ENCODE measurements at regions not wholly inside any gene's neighbourhood (a gene's known extent, or its start where the extent isn't known, plus 50 kb on each side); places are given as distances from the start of the nearest gene placed in this dataset.

- H3K4me1 ChIP-seq, result no peaks in the 10 kb centered on the region
- no peaks in the 10 kb centered on the region for H3K36me3 ChIP-seq
- no peaks in the 10 kb centered on the region for H3K27me3 ChIP-seq
- TF ChIP-seq CTCF (IDR thresholded peaks at IDR 0.05; ENCODE audit: low read depth, low read length), result no peak
- no peak overlapping the region for H3K4me3 ChIP-seq (ENCODE audit: low read depth, low read length)
- DNase-seq, result peak; percentile 16
- H3K9me3 ChIP-seq, result no peaks in the 10 kb centered on the region
These were observed 158.9 kb upstream of the SLC14A2 start for GRCh38 chr18:45456090-45457021.

GRCh38 chr18:45458033-45458432, 157.2 kb upstream of the SLC14A2 start:
- Histone ChIP-seq H3K4me1 (no peaks in the 10 kb centered on the region), H3K4me3 (ENCODE audit: low read depth, low read length) (no peak overlapping the region), H3K9me3 (no peaks in the 10 kb centered on the region), H3K27me3 (no peaks in the 10 kb centered on the region), H3K36me3 (no peaks in the 10 kb centered on the region)
- no peak for DNase-seq
- TF ChIP-seq CTCF (IDR thresholded peaks at IDR 0.05; ENCODE audit: low read depth, low read length), result no peak

- DNase-seq, result no peak
- H3K27me3 ChIP-seq, result no peaks in the 10 kb centered on the region
- H3K9me3 ChIP-seq, result no peaks in the 10 kb centered on the region
- H3K36me3 ChIP-seq, result no peaks in the 10 kb centered on the region
- TF ChIP-seq CTCF (IDR thresholded peaks at IDR 0.05; ENCODE audit: low read depth, low read length), result no peak
- H3K4me3 ChIP-seq (ENCODE audit: low read depth, low read length), result no peak overlapping the region
- H3K4me1 ChIP-seq, result no peaks in the 10 kb centered on the region
These were observed 153.1 kb upstream of the SLC14A2 start for GRCh38 chr18:45462179-45462578.

GRCh38 chr18:45463451-45463850, 151.8 kb upstream of the SLC14A2 start:
- Histone ChIP-seq H3K4me1 (no peaks in the 10 kb centered on the region), H3K36me3 (no peaks in the 10 kb centered on the region), H3K27me3 (no peaks in the 10 kb centered on the region), H3K9me3 (no peaks in the 10 kb centered on the region), H3K4me3 (ENCODE audit: low read depth, low read length) (no peak overlapping the region)
- no peak for DNase-seq
- TF ChIP-seq CTCF (IDR thresholded peaks at IDR 0.05; ENCODE audit: low read depth, low read length), result no peak

- Histone ChIP-seq H3K4me3 (ENCODE audit: low read depth, low read length) (no peak overlapping the region), H3K4me1 (no peaks in the 10 kb centered on the region), H3K36me3 (no peaks in the 10 kb centered on the region), H3K9me3 (no peaks in the 10 kb centered on the region), H3K27me3 (no peaks in the 10 kb centered on the region)
- no peak for TF ChIP-seq CTCF (IDR thresholded peaks at IDR 0.05; ENCODE audit: low read depth, low read length)
- DNase-seq, result peak; percentile 52
These were observed 150.7 kb upstream of the SLC14A2 start for GRCh38 chr18:45464619-45465018.

GRCh38 chr18:45467293-45467692, 148.0 kb upstream of the SLC14A2 start:
- Histone ChIP-seq H3K36me3 (no peaks in the 10 kb centered on the region), H3K27me3 (no peaks in the 10 kb centered on the region)
- TF ChIP-seq CTCF (IDR thresholded peaks at IDR 0.05; ENCODE audit: low read depth, low read length), result no peak

More at GRCh38 chr18:45467293-45467692, 148.0 kb upstream of the SLC14A2 start:
- DNase-seq, result no peak
- Histone ChIP-seq H3K9me3 (no peaks in the 10 kb centered on the region), H3K4me3 (ENCODE audit: low read depth, low read length) (no peak overlapping the region), H3K4me1 (no peaks in the 10 kb centered on the region)

Data from BE2C (cell line).